Aorta (tissue), 5 donors: ENCODE measurements at regions not wholly inside any gene's neighbourhood (a gene's known extent, or its start where the extent isn't known, plus 50 kb on each side); places are given as distances from the start of the nearest gene placed in this dataset.

Experiments used
- ATAC-seq: fragments of 200-7000 bp; cut with Tn5 transposase; one replicate; pipeline ENCODE4 v1.9.1; 2022; ENCODE audit warnings: moderate library complexity; ENCODE audit not compliant: low FRiP score
- DNase-seq, 2 donors: peaks; one replicate each; pipeline ENCODE4 v3.0.0-alpha.2; 2020
- H3K27ac ChIP-seq, 2 donors: one replicate each; pipeline ENCODE4 v1.5.1; 2013; ENCODE audit warnings: low read length in 2 of 2, mild to moderate bottlenecking in 2 of 2, moderate library complexity in 2 of 2, control low read depth in 1 of 2, inconsistent platforms in 1 of 2, low read depth in 1 of 2
- H3K27me3 ChIP-seq, 2 donors: one replicate each; pipeline ENCODE4 v1.6.1; 2013; ENCODE audit warnings: control low read depth in 1 of 2, low read length in 1 of 2, mild to moderate bottlenecking in 1 of 2, moderate library complexity in 1 of 2; ENCODE audit not compliant: insufficient read depth in 2 of 2, control insufficient read depth in 1 of 2
- H3K36me3 ChIP-seq, 2 donors: one replicate each; pipeline ENCODE4 v1.6.1; 2013; ENCODE audit warnings: control low read depth in 1 of 2, low read length in 1 of 2, mild to moderate bottlenecking in 1 of 2; ENCODE audit not compliant: insufficient read depth in 2 of 2, control insufficient read depth in 1 of 2
- H3K4me1 ChIP-seq, 2 donors: one replicate each; pipeline ENCODE4 v1.6.1; 2013; ENCODE audit warnings: low read length in 2 of 2, control low read depth in 1 of 2, mild to moderate bottlenecking in 1 of 2, moderate library complexity in 1 of 2; ENCODE audit not compliant: insufficient read depth in 2 of 2, control insufficient read depth in 1 of 2
- H3K4me3 ChIP-seq, 2 donors: one replicate each; pipeline ENCODE4 v1.5.1; 2013; ENCODE audit warnings: low read length in 2 of 2, control low read depth in 1 of 2, mild to moderate bottlenecking in 1 of 2
- H3K9me3 ChIP-seq: one replicate; pipeline ENCODE4 v1.6.1; 2013; ENCODE audit warnings: mild to moderate bottlenecking, low read length; ENCODE audit not compliant: control insufficient read depth
- WGBS, 2 donors: extraction: QIAGEN DNeasy Blood & Tissue Kit; methylation state at CpG; one replicate each; pipeline ENCODE4 v1.1.7; 2013; 5-methylcytosine and 5-hydroxymethylcytosine counted together
- intact Hi-C, 2 donors: fragments of 100-400 bp; cut with DNase I; formaldehyde crosslinking; loops; one replicate each; pipeline versions ENCODE4 v1.14.2 to v1.15.0; 2022
- donor health status: healthy with polysubstance abuse.
- donor health status: Bipolar disorder and iron deficiency.
- donor health status: DM: no; HTN: no; CAD: no.
- donor health status: DM: no; HTN: no; CAD: no.
- donor health status: DM: yes; HTN: yes; CAD: no.

- no peak for DNase-seq
- intact Hi-C loops: no loop called here
- no peaks in the 10 kb centered on the region for H3K9me3 ChIP-seq
- 69 to 71% methylated on average over 3 of the region's 3 CpGs for WGBS, 2 donors
- no peaks in the 10 kb centered on the region for H3K4me1 ChIP-seq
- no peak overlapping the region for H3K27ac ChIP-seq
- ATAC-seq: no peak
- H3K36me3 ChIP-seq: no peaks in the 10 kb centered on the region
- no peaks in the 10 kb centered on the region for H3K27me3 ChIP-seq
- no peak overlapping the region for H3K4me3 ChIP-seq
Measured at GRCh38 chr3:77885381-77885780, 845.5 kb downstream of the ROBO2 start.

- intact Hi-C loops: no loop called here
- H3K9me3 ChIP-seq: no peaks in the 10 kb centered on the region
- WGBS, 2 donors: 23 to 24% methylated on average over 3 of the region's 3 CpGs
- no peaks in the 10 kb centered on the region for H3K4me1 ChIP-seq
- no peaks in the 10 kb centered on the region for H3K36me3 ChIP-seq
- H3K4me3 ChIP-seq: no peak overlapping the region
- no peak overlapping the region for H3K27ac ChIP-seq
- ATAC-seq (no peak), DNase-seq (no peak)
- no peaks in the 10 kb centered on the region for H3K27me3 ChIP-seq
Measured at GRCh38 chr3:77887611-77888010, 847.7 kb downstream of the ROBO2 start.

DNA sequence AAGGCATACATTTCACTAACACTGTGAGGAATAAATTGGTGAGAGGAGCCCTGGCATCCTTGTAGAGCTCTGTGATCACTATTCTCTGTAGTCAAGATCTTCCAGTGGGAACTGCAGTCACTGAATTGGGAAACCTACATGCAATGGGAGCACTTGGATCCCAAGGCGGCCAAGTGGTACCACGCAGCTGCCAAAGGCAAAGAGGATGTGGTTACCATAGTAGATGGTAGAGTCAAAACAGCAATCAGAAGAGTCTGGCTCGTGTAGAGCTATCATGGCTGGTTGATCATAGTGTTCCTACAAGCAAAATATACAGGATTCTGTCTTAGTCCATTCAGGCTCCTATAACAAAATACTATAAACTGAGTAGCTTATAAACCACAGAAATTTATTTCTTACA, 849.7 kb downstream of the ROBO2 start:
- H3K4me1 ChIP-seq: no peaks in the 10 kb centered on the region
- no peak overlapping the region for H3K27ac ChIP-seq
- H3K27me3 ChIP-seq: no peaks in the 10 kb centered on the region
- H3K4me3 ChIP-seq: no peak overlapping the region
- intact Hi-C loops: no loop called here
- no peaks in the 10 kb centered on the region for H3K9me3 ChIP-seq
- no peaks in the 10 kb centered on the region for H3K36me3 ChIP-seq
- WGBS, 2 donors: 87 to 88% methylated on average over 3 of the region's 3 CpGs
- DNase-seq: no peak
- ATAC-seq: no peak

GRCh38 chr3:77898621-77899020, 858.7 kb downstream of the ROBO2 start:
- no peak for DNase-seq
- Histone ChIP-seq H3K4me3 (no peak overlapping the region), H3K4me1 (no peaks in the 10 kb centered on the region), H3K9me3 (no peaks in the 10 kb centered on the region), H3K27ac (no peak overlapping the region), H3K36me3 (no peaks in the 10 kb centered on the region), H3K27me3 (no peaks in the 10 kb centered on the region)
- WGBS, 2 donors: 88 to 94% methylated on average over 1 of the region's 1 CpG
- ATAC-seq: no peak
- intact Hi-C loops: no loop called here

- Histone ChIP-seq H3K4me3 (no peak overlapping the region), H3K9me3 (no peaks in the 10 kb centered on the region), H3K27ac (no peak overlapping the region), H3K4me1 (no peaks in the 10 kb centered on the region), H3K27me3 (no peaks in the 10 kb centered on the region), H3K36me3 (no peaks in the 10 kb centered on the region)
- DNase-seq (no peak), ATAC-seq (no peak)
- WGBS, 2 donors: 34 to 38% methylated on average over 1 of the region's 1 CpG
- intact Hi-C loops: no loop called here
Measured at GRCh38 chr3:77902675-77903074, 862.8 kb downstream of the ROBO2 start.

DNA sequence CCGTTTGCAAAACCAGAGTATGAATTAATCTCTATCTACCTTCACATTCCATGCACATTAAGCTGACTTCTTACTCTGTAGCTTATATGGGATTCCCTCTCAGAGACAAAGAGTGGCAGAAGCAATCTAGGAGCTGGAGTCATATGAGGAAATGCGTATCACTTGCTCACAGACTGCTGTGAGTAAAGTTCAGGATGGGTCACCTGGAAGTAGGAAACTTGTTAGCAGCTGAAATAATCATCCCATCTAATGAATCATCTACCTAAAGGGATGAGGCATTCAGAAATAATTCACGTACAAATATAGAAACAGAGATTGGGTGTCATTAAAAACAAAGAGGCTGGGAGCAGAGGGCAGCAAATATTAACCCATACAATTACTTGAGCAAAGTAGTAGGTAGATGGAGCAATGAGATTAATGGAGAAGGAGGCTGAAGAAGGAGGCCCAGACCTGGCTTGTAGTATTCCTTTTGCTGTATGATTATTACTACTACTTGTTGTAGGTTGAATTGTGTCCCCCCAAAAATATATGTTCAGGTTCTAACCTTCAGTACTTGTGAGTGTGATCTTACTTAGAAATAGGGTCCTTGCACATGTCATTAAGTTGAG, 866.3 kb downstream of the ROBO2 start:
- H3K27ac ChIP-seq: no peak overlapping the region
- DNase-seq: no peak
- intact Hi-C loops: no loop called here
- ATAC-seq: no peak
- H3K4me3 ChIP-seq: no peak overlapping the region
- H3K36me3 ChIP-seq: no peaks in the 10 kb centered on the region
- H3K4me1 ChIP-seq: no peaks in the 10 kb centered on the region
- H3K9me3 ChIP-seq: no peaks in the 10 kb centered on the region
- H3K27me3 ChIP-seq: no peaks in the 10 kb centered on the region
- 80 to 82% methylated on average over 3 of the region's 3 CpGs for WGBS, 2 donors

- H3K4me1 ChIP-seq: no peaks in the 10 kb centered on the region
- H3K27me3 ChIP-seq: no peaks in the 10 kb centered on the region
- no peaks in the 10 kb centered on the region for H3K9me3 ChIP-seq
- 67 to 70% methylated on average over 3 of the region's 3 CpGs for WGBS, 2 donors
- ATAC-seq (no peak), DNase-seq (no peak)
- intact Hi-C loops: no loop called here
- H3K36me3 ChIP-seq: no peaks in the 10 kb centered on the region
- no peak overlapping the region for H3K27ac ChIP-seq
- H3K4me3 ChIP-seq: no peak overlapping the region
Measured at GRCh38 chr3:77913524-77914174, 873.8 kb downstream of the ROBO2 start.

DNA sequence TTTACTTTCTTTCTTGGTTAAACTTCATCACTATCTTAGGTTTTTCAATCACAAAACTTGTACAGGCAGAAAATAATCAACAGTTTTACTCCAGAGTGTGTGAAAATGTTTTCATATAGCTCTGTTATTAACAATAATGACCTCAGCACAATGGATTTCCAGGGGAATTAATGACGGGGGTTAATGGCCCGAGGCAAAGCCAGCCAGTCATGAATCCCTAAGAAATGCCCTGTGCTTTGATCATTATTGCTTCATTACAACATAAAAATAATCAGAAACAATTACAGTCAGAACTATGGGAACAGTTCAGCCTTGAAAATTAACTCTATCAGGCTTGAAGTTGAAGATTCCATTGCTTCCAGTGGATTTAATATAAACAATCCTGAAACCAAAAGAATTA, 875.4 kb downstream of the ROBO2 start:
- Histone ChIP-seq H3K4me1 (no peaks in the 10 kb centered on the region), H3K36me3 (no peaks in the 10 kb centered on the region), H3K27ac (no peak overlapping the region), H3K27me3 (peaks cover 0 to 3% of the 10 kb centered on the region in 2 donors), H3K9me3 (peaks cover 2% of the 10 kb centered on the region), H3K4me3 (no peak overlapping the region)
- DNase-seq (no peak), ATAC-seq (no peak)
- 34 to 36% methylated on average over 2 of the region's 2 CpGs for WGBS, 2 donors
- intact Hi-C loops: no loop called here

DNA sequence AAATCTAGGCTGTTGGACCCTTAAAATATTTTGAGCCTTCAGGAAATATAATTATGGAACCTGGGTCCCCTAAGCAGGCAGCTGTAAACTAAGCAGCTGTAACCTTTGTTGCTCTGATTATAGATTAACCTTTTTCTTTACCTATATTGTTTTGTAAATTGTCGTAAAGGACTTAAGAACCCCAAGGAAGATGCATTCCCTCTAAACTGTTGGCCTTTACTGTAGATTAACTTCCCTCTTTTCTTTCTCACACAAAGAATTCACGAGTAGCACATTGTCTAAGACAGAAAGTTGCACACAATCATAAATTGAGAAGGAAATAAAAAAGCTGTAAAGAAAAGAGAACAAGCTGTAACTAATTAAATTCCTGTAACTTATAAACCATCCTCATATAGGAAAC, 877.3 kb downstream of the ROBO2 start:
- no peaks in the 10 kb centered on the region for H3K36me3 ChIP-seq
- ATAC-seq: no peak
- no peak overlapping the region for H3K27ac ChIP-seq
- H3K4me1 ChIP-seq: no peaks in the 10 kb centered on the region
- intact Hi-C loops: no loop called here
- no peak overlapping the region for H3K4me3 ChIP-seq
- peaks cover 0 to 3% of the 10 kb centered on the region in 2 donors for H3K27me3 ChIP-seq
- H3K9me3 ChIP-seq: peaks cover 6% of the 10 kb centered on the region
- DNase-seq: no peak
- WGBS, 2 donors: 68 to 76% methylated on average over 2 of the region's 2 CpGs
